Adrenal gland (tissue), 5 donors: ENCODE measurements at regions not wholly inside any gene's neighbourhood (a gene's known extent, or its start where the extent isn't known, plus 50 kb on each side); places are given as distances from the start of the nearest gene placed in this dataset.
"Not testable (repeated sequence)": the region's sequence is repeated elsewhere in the genome, so short reads cannot be mapped to it uniquely, and the experiment has no call there.

Source experiments
- CTCF ChIP-seq, 6 experiments: fragments of 450-650 bp in 4 of 6; fragments of 200-600 bp in 2 of 6; sonication (generic) in 1 of 6; IDR thresholded peaks; 1 replicate in 5 of 6; 2 replicates in 1 of 6; pipeline versions ENCODE4 v1.5.1 to v1.8.0; 2016 to 2021; ENCODE audit warnings: antibody characterized with exemption in 6 of 6, mild to moderate bottlenecking in 2 of 6, moderate library complexity in 1 of 6
- POLR2A ChIP-seq, 2 donors: fragments of 450-650 bp; IDR thresholded peaks; one replicate each; pipeline ENCODE4 v1.6.1; 2017; ENCODE audit warnings: antibody characterized with exemption in 2 of 2, mild to moderate bottlenecking in 2 of 2, moderate library complexity in 1 of 2
- donor health status: DM: no; HTN: no; CAD: no.

GRCh38 chr3:106448372-106448966, 579.7 kb upstream of the CBLB start:
- TF ChIP-seq CTCF, POLR2A (IDR thresholded peaks at IDR 0.05): not testable (repeated sequence)
